Activated CD4-positive, alpha-beta T cell treated with anti-CD3 and anti-CD28 coated beads, Interleukin-2, Interleukin-6, amounts not matched to agents 100 ng/mL and 50 ng/mL, durations not matched to agents 16 hours and 8 hours (primary cell): ENCODE measurements at regions not wholly inside any gene's neighbourhood (a gene's known extent, or its start where the extent isn't known, plus 50 kb on each side); places are given as distances from the start of the nearest gene placed in this dataset.

ENCODE experiments used
- DNase-seq: peaks from one replicate; pipeline ENCODE4 v3.0.0-alpha.2; 2020

GRCh38 chr11:106619320-106619990 lies 398.8 kb downstream of the GUCY1A2 start:
- DNase-seq, result no peak

- DNase-seq, result no peak
Observed at GRCh38 chr11:106621484-106621883, 396.8 kb downstream of the GUCY1A2 start.
